ENCODE measurements at regions not wholly inside any gene's neighbourhood (a gene's known extent, or its start where the extent isn't known, plus 50 kb on each side); places are given as distances from the start of the nearest gene placed in this dataset.

GRCh38 chr6:33925210-33925609 lies 121.4 kb upstream of the MLN start:
- no peak for TF ChIP-seq CTCF (IDR thresholded peaks at IDR 0.05; ENCODE audit: insufficient read depth, low read length, severe bottlenecking)
- Histone ChIP-seq H3K36me3 (ENCODE audit: control insufficient read depth, insufficient read depth, low read length) (no peaks in the 10 kb centered on the region), H3K4me3 (ENCODE audit: low read depth, low read length) (no peak overlapping the region), H3K27me3 (ENCODE audit: control insufficient read depth, insufficient read depth, low read length) (no peaks in the 10 kb centered on the region)
- DNase-seq (ENCODE audit: low read depth), result no peak
- FAIRE-seq, result no peak

GRCh38 chr6:33924681-33925080 lies 120.9 kb upstream of the MLN start:
- no peak for FAIRE-seq
- DNase-seq (ENCODE audit: low read depth), result no peak
- no peak overlapping the region for H3K4me3 ChIP-seq (ENCODE audit: low read depth, low read length)
- no peaks in the 10 kb centered on the region for H3K36me3 ChIP-seq (ENCODE audit: control insufficient read depth, insufficient read depth, low read length)
- TF ChIP-seq CTCF (IDR thresholded peaks at IDR 0.05; ENCODE audit: insufficient read depth, low read length, severe bottlenecking), result no peak
- no peaks in the 10 kb centered on the region for H3K27me3 ChIP-seq (ENCODE audit: control insufficient read depth, insufficient read depth, low read length)

- Histone ChIP-seq H3K27me3 (ENCODE audit: control insufficient read depth, insufficient read depth, low read length) (no peaks in the 10 kb centered on the region), H3K36me3 (ENCODE audit: control insufficient read depth, insufficient read depth, low read length) (no peaks in the 10 kb centered on the region), H3K4me3 (ENCODE audit: low read depth, low read length) (no peak overlapping the region)
- TF ChIP-seq CTCF (IDR thresholded peaks at IDR 0.05; ENCODE audit: insufficient read depth, low read length, severe bottlenecking), result no peak
- DNase-seq (ENCODE audit: low read depth), result no peak
- no peak for FAIRE-seq
Observed at GRCh38 chr6:33923857-33924514, 120.2 kb upstream of the MLN start.

DNA sequence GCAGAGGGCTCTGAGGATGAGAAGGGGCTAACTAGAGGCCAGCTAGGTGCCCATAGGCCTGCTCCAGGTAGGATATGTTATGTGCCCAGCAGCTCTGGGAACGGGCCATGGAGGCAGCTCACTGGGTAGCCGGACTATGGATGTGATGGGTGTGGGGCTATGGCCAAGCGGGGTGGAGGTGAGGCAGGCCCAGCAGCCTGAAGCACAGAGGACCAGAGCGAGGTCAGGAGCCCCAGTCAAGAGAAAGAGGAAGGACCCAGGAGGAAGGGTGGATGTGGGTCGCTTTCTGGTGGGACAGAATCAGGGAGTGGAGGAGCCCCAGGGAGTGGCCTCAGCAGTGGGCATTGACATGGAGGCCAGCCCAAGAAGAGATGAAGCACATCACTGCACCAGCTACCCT lies 117.9 kb upstream of the MLN start:
- Histone ChIP-seq H3K27me3 (ENCODE audit: control insufficient read depth, insufficient read depth, low read length) (no peaks in the 10 kb centered on the region), H3K4me3 (ENCODE audit: low read depth, low read length) (no peak overlapping the region), H3K36me3 (ENCODE audit: control insufficient read depth, insufficient read depth, low read length) (no peaks in the 10 kb centered on the region)
- no peak for DNase-seq (ENCODE audit: low read depth)
- no peak for FAIRE-seq
- no peak for TF ChIP-seq CTCF (IDR thresholded peaks at IDR 0.05; ENCODE audit: insufficient read depth, low read length, severe bottlenecking)

- Histone ChIP-seq H3K36me3 (ENCODE audit: control insufficient read depth, insufficient read depth, low read length) (no peaks in the 10 kb centered on the region), H3K27me3 (ENCODE audit: control insufficient read depth, insufficient read depth, low read length) (no peaks in the 10 kb centered on the region), H3K4me3 (ENCODE audit: low read depth, low read length) (no peak overlapping the region)
- DNase-seq (ENCODE audit: low read depth) (no peak), FAIRE-seq (no peak)
- no peak for TF ChIP-seq CTCF (IDR thresholded peaks at IDR 0.05; ENCODE audit: insufficient read depth, low read length, severe bottlenecking)
Observed at GRCh38 chr6:33918175-33918695, 114.4 kb upstream of the MLN start.

GRCh38 chr6:33915134-33915533 lies 111.3 kb upstream of the MLN start:
- Histone ChIP-seq H3K36me3 (ENCODE audit: control insufficient read depth, insufficient read depth, low read length) (no peaks in the 10 kb centered on the region), H3K4me3 (ENCODE audit: low read depth, low read length) (no peak overlapping the region), H3K27me3 (ENCODE audit: control insufficient read depth, insufficient read depth, low read length) (peaks cover 2% of the 10 kb centered on the region)
- TF ChIP-seq CTCF (IDR thresholded peaks at IDR 0.05; ENCODE audit: insufficient read depth, low read length, severe bottlenecking), result no peak
- DNase-seq (ENCODE audit: low read depth) (no peak), FAIRE-seq (no peak)

All from bronchial epithelial cell (primary cell).